CD14-positive monocyte (primary cell): ENCODE measurements at regions not wholly inside any gene's neighbourhood (a gene's known extent, or its start where the extent isn't known, plus 50 kb on each side); places are given as distances from the start of the nearest gene placed in this dataset.

Source experiments
- DNase-seq, 3 donors: peaks; one replicate each; pipeline ENCODE4 v3.0.0-alpha.2; 2011 to 2022
- H2AFZ ChIP-seq: 2 replicates; pipeline ENCODE4 v1.6.0; 2012; ENCODE audit warnings: mild to moderate bottlenecking, low read depth, low read length, inconsistent platforms; ENCODE audit not compliant: insufficient read depth, poor library complexity, severe bottlenecking
- H3K27ac ChIP-seq, 2 donors: 1 replicate in 1 of 2; 2 replicates in 1 of 2; pipeline ENCODE4 v1.5.1; 2012 to 2013; ENCODE audit warnings: low read length in 2 of 2, control low read depth in 1 of 2, inconsistent platforms in 1 of 2, low read depth in 1 of 2, mild to moderate bottlenecking in 1 of 2
- H3K27me3 ChIP-seq, 2 donors: one replicate each; pipeline versions ENCODE4 v1.6.0 to v1.6.1; 2011 to 2013; ENCODE audit warnings: low read length in 2 of 2; ENCODE audit not compliant: control insufficient read depth in 2 of 2, insufficient read depth in 2 of 2
- H3K36me3 ChIP-seq, 2 donors: replicated peaks in 1 of 2; 1 replicate in 1 of 2; 2 replicates in 1 of 2; pipeline versions ENCODE4 v1.5.1 to v1.6.1; 2012 to 2013; ENCODE audit warnings: low read length in 2 of 2, control low read depth in 1 of 2, inconsistent platforms in 1 of 2, mild to moderate bottlenecking in 1 of 2; ENCODE audit not compliant: insufficient read depth in 2 of 2, control insufficient read depth in 1 of 2
- H3K4me1 ChIP-seq, 2 donors: 1 replicate in 1 of 2; 2 replicates in 1 of 2; pipeline versions ENCODE4 v1.5.1 to v1.6.1; 2012 to 2013; ENCODE audit warnings: low read length in 2 of 2, control low read depth in 1 of 2, inconsistent platforms in 1 of 2, mild to moderate bottlenecking in 1 of 2, moderate library complexity in 1 of 2; ENCODE audit not compliant: insufficient read depth in 2 of 2, control insufficient read depth in 1 of 2
- H3K4me2 ChIP-seq: replicated peaks from 2 replicates; pipeline ENCODE3; 2012; ENCODE audit warnings: low read length, moderate library complexity, mild to moderate bottlenecking; ENCODE audit not compliant: poor library complexity, severe bottlenecking; ENCODE audit errors: extremely low read depth
- H3K4me3 ChIP-seq, 3 experiments: fragments of 200-600 bp in 1 of 3; sonication (generic) in 1 of 3; replicated peaks in 1 of 3; 1 replicate in 2 of 3; 2 replicates in 1 of 3; pipeline ENCODE4 v1.5.1; 2011 to 2013; ENCODE audit warnings: low read length in 3 of 3, mild to moderate bottlenecking in 3 of 3, control low read depth in 2 of 3, low read depth in 2 of 3, inconsistent platforms in 1 of 3, moderate library complexity in 1 of 3
- H3K79me2 ChIP-seq: 2 replicates; pipeline ENCODE4 v1.6.0; 2012; ENCODE audit warnings: mild to moderate bottlenecking, control low read depth, inconsistent platforms, low read length, moderate library complexity; ENCODE audit not compliant: insufficient read depth
- H3K9ac ChIP-seq: 2 replicates; pipeline ENCODE4 v1.6.0; 2017; ENCODE audit warnings: low read length, mild to moderate bottlenecking; ENCODE audit not compliant: insufficient read depth, poor library complexity, severe bottlenecking
- H3K9me3 ChIP-seq, 2 donors: replicated peaks in 1 of 2; 1 replicate in 1 of 2; 2 replicates in 1 of 2; pipeline versions ENCODE4 v1.5.1 to v1.6.1; 2012 to 2013; ENCODE audit warnings: low read length in 2 of 2, control low read depth in 1 of 2; ENCODE audit not compliant: control insufficient read depth in 1 of 2, insufficient read depth in 1 of 2
- H4K20me1 ChIP-seq: 2 replicates; pipeline ENCODE4 v1.6.0; 2012; ENCODE audit warnings: mild to moderate bottlenecking, low read length, control low read depth, moderate library complexity; ENCODE audit not compliant: insufficient read depth
- H3K27ac Mint-ChIP-seq, 7 donors: one replicate each; pipeline ENCODE4 v1.8.0; 2020; ENCODE audit warnings: mild to moderate bottlenecking in 7 of 7, mixed read lengths in 7 of 7, moderate library complexity in 6 of 7, inconsistent platforms in 2 of 7
- H3K27me3 Mint-ChIP-seq, 3 donors: one replicate each; pipeline ENCODE4 v1.8.0; 2021 to 2022; ENCODE audit warnings: low read depth in 3 of 3, mild to moderate bottlenecking in 3 of 3, mixed read lengths in 3 of 3, moderate library complexity in 3 of 3, inconsistent platforms in 1 of 3
- H3K36me3 Mint-ChIP-seq, 2 donors: one replicate each; pipeline ENCODE4 v1.8.0; 2020; ENCODE audit warnings: mixed read lengths in 2 of 2, inconsistent platforms in 1 of 2, mild to moderate bottlenecking in 1 of 2
- H3K4me1 Mint-ChIP-seq: one replicate; pipeline ENCODE4 v1.8.0; 2020; ENCODE audit warnings: mild to moderate bottlenecking, mixed read lengths
- H3K4me3 Mint-ChIP-seq, 2 donors: one replicate each; pipeline ENCODE4 v1.8.0; 2020; ENCODE audit warnings: mild to moderate bottlenecking in 2 of 2, mixed read lengths in 2 of 2, moderate library complexity in 1 of 2
- H3K9me3 Mint-ChIP-seq, 7 donors: one replicate each; pipeline ENCODE4 v1.8.0; 2020 to 2022; ENCODE audit warnings: mixed read lengths in 7 of 7, mild to moderate bottlenecking in 6 of 7, moderate library complexity in 6 of 7, inconsistent platforms in 2 of 7
- CTCF ChIP-seq: fragments of 200-600 bp; IDR thresholded peaks from one replicate; pipeline ENCODE4 v1.8.0; 2022; ENCODE audit warnings: antibody characterized with exemption, mild to moderate bottlenecking
- WGBS: methylation state at CpG from one replicate; pipeline ENCODE4 v1.1.5; 2013; ENCODE audit warnings: missing lambda C conversion rate; ENCODE audit not compliant: insufficient coverage; 5-methylcytosine and 5-hydroxymethylcytosine counted together
- intact Hi-C, 2 donors: fragments of 100-400 bp; cut with micrococcal nuclease; formaldehyde crosslinking; loops; one replicate each; pipeline versions ENCODE4 v1.15.0 to v1.15.1; 2023

GRCh38 chr5:72597456-72597948 lies 90.3 kb upstream of the ZNF366 start:
- Histone ChIP-seq H3K4me2 (no peak overlapping the region), H2AFZ (peak overlapping the region; percentile 6), H3K27me3 (no peaks in the 10 kb centered on the region), H3K9me3 (no peaks in the 10 kb centered on the region), H3K36me3 (no peaks in the 10 kb centered on the region), H3K4me3 (no peak overlapping the region), H4K20me1 (no peaks in the 10 kb centered on the region), H3K4me1 (peaks cover 32 to 33% of the 10 kb centered on the region in 2 donors), H3K9ac (no peak overlapping the region), H3K27ac (peak overlapping the region in 1 of 2 donors; percentile 81), H3K79me2 (no peaks in the 10 kb centered on the region)
- Mint-ChIP-seq H3K36me3 (peaks cover 0 to 3% of the 10 kb centered on the region in 2 donors), H3K27ac (peak overlapping the region in 2 of 7 donors; percentile 46 to 62), H3K9me3 (peaks cover 0 to 6% (median 3%) of the 10 kb centered on the region in 7 donors), H3K27me3 (no peaks in the 10 kb centered on the region), H3K4me3 (no peak overlapping the region), H3K4me1 (no peaks in the 10 kb centered on the region)
- TF ChIP-seq CTCF: no peak
- WGBS: no CpG with 5 or more reads among the region's 5 CpGs
- DNase-seq: peak in 1 of 3 donors; percentile 17
- intact Hi-C loops: loop anchor here in 1 of 2 donors (10.0 kb wide), 2 partner anchors 223 to 247 kb away; no protein-coding TSS in a partner anchor

- no CpG with 5 or more reads among the region's 3 CpGs for WGBS
- H3K4me2 ChIP-seq: no peak overlapping the region
- intact Hi-C loops: loop anchor here in 1 of 2 donors (10.0 kb wide), 2 partner anchors 222 to 248 kb away; no protein-coding TSS in a partner anchor
- H3K79me2 ChIP-seq: no peaks in the 10 kb centered on the region
- no peak overlapping the region for H3K9ac ChIP-seq
- H3K4me3 ChIP-seq: no peak overlapping the region
- Mint-ChIP-seq H3K4me1 (no peaks in the 10 kb centered on the region), H3K27ac (no peak overlapping the region), H3K36me3 (peaks cover 0 to 3% of the 10 kb centered on the region in 2 donors), H3K4me3 (no peak overlapping the region), H3K27me3 (no peaks in the 10 kb centered on the region), H3K9me3 (peaks cover 0 to 6% (median 3%) of the 10 kb centered on the region in 7 donors)
- no peaks in the 10 kb centered on the region for H3K36me3 ChIP-seq
- no peaks in the 10 kb centered on the region for H4K20me1 ChIP-seq
- H3K27ac ChIP-seq: no peak overlapping the region
- H3K4me1 ChIP-seq: peaks cover 32 to 33% of the 10 kb centered on the region in 2 donors
- no peak overlapping the region for H2AFZ ChIP-seq
- no peak for TF ChIP-seq CTCF
- H3K27me3 ChIP-seq: no peaks in the 10 kb centered on the region
- no peak for DNase-seq
- no peaks in the 10 kb centered on the region for H3K9me3 ChIP-seq
Measured at GRCh38 chr5:72596956-72597355, 89.7 kb upstream of the ZNF366 start.
